ENCODE measurements at regions not wholly inside any gene's neighbourhood (a gene's known extent, or its start where the extent isn't known, plus 50 kb on each side); places are given as distances from the start of the nearest gene placed in this dataset.

DNA sequence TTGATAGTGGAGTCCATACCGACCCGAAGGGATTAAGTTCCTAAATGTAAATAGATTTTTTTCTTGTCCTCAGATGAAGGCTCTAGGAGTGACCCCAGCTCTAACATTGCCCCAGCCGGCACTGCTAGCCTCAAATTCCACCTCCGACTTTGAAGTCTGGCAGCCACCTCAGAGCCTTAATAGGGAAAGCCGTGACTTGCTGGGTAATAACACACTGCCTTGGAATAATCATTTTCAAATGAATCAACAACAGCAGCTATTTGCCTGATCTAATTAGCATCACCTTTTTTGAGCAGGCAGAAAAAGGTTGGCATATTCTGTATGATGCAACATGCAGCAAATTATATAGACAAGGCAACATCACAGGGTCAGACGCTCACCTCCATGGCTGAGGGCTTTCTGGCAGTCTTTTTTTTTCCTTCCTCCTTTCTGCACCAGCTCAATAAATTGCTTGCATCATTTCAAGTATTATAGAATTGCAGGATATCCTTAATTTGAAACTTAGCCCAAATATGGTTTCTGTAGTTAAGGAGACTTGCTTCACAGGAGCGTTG, 276.5 kb upstream of the ATP5MC3 start:
- TF ChIP-seq JUN (IDR thresholded peaks at IDR 0.05; ENCODE audit: borderline replicate concordance, insufficient read depth, insufficient read length, low read depth) (no peak), MYC (IDR thresholded peaks at IDR 0.05; ENCODE audit: low read depth, low read length) (no peak)
- BruUV-seq (replicated peaks) = no TSS peak
- intact Hi-C loops (cut with micrococcal nuclease) = no loop called here

DNA sequence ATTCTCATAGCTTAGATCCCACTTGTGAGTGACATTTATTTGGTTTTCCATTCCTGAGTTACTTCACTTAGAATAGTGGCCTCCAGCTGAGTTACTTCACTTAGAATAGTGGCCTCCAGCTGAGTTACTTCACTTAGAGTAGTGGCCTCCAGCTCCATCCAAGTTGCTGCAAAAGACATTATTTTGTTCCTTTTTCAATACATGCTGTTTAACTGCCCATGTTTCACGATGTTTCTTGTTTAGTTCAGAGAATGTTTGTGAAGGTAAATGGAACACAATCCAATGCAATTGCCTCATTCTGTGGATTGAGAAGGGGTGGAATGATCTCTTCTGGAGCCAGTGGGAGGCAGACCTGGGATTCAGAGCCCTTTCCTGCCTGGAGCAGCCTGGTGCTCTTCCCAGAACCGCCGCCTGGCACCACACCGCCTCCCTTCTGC, 273.5 kb upstream of the ATP5MC3 start:
- Histone ChIP-seq H3K4me2 (ENCODE audit: insufficient read depth, low read length) (no peak overlapping the region), H3K9ac (replicated peaks; ENCODE audit: extremely low read depth, insufficient read depth, low read length) (no peak overlapping the region), H3K4me3 (replicated peaks in 1 of 3; ENCODE audit: insufficient read depth in 1 of 3, low read depth in 1 of 3, low read length in 3 of 3) (no peak overlapping the region), H3K27me3 (ENCODE audit: control insufficient read depth in 2 of 2, insufficient read depth in 2 of 2, low read length in 2 of 2) (no peaks in the 10 kb centered on the region), H3K9me1 (replicated peaks; ENCODE audit: control insufficient read depth, extremely low read depth, insufficient read depth, low read length) (no peaks in the 10 kb centered on the region), H3K36me3 (ENCODE audit: control insufficient read depth in 2 of 2, extremely low read depth in 1 of 2, insufficient read depth in 2 of 2, low read length in 2 of 2) (no peaks in the 10 kb centered on the region), H3K79me2 (ENCODE audit: control insufficient read depth, insufficient read depth, low read length) (no peaks in the 10 kb centered on the region), H3K9me3 (replicated peaks; ENCODE audit: control insufficient read depth, insufficient read depth, low read length) (no peaks in the 10 kb centered on the region), H3K4me1 (ENCODE audit: control insufficient read depth, extremely low read depth, insufficient read depth, low read length) (no peaks in the 10 kb centered on the region), H4K20me1 (replicated peaks; ENCODE audit: control insufficient read depth, extremely low read depth, insufficient read depth, low read length) (no peaks in the 10 kb centered on the region), H2AFZ (ENCODE audit: low read depth, low read length) (no peak overlapping the region), H3K27ac (ENCODE audit: insufficient read depth, low read depth, low read length) (no peak overlapping the region)
- FAIRE-seq = no peak
- ChIA-PET CTCF (no interaction called here), POLR2A (no interaction called here)
- no TSS peak for BruUV-seq (replicated peaks)
- dilution Hi-C loops (cut with MboI; ENCODE audit: extremely low pct_ligation_motif_present, low sequenced_read_pairs) = no loop called here
- DNase-seq (ENCODE audit: low read depth, low spot score) = no peak
- TF ChIP-seq EZH2 (IDR thresholded peaks at IDR 0.05; ENCODE audit: borderline replicate concordance, low read depth, low read length, severe bottlenecking) (no peak), GATA2 (IDR thresholded peaks at IDR 0.05; ENCODE audit: insufficient read depth, insufficient read length, low read depth, low read length) (no peak), POLR2AphosphoS5 (IDR thresholded peaks at IDR 0.05; ENCODE audit: insufficient read depth, low read depth, low read length) (no peak), JUN (IDR thresholded peaks at IDR 0.05; ENCODE audit: borderline replicate concordance, insufficient read depth, insufficient read length, low read depth) (no peak), FOS (IDR thresholded peaks at IDR 0.05; ENCODE audit: borderline replicate concordance, insufficient read depth, low read length) (no peak), POLR2A (IDR thresholded peaks at IDR 0.05; ENCODE audit: low read depth, low read length) (no peak), MYC (IDR thresholded peaks at IDR 0.05; ENCODE audit: low read depth, low read length) (no peak)
- TF ChIP-seq, protein P1, sequence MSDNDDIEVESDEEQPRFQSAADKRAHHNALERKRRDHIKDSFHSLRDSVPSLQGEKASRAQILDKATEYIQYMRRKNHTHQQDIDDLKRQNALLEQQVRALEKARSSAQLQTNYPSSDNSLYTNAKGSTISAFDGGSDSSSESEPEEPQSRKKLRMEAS (IDR thresholded peaks at IDR 0.05; ENCODE audit: insufficient read depth, insufficient read length) = no peak
- TF ChIP-seq, protein P2, sequence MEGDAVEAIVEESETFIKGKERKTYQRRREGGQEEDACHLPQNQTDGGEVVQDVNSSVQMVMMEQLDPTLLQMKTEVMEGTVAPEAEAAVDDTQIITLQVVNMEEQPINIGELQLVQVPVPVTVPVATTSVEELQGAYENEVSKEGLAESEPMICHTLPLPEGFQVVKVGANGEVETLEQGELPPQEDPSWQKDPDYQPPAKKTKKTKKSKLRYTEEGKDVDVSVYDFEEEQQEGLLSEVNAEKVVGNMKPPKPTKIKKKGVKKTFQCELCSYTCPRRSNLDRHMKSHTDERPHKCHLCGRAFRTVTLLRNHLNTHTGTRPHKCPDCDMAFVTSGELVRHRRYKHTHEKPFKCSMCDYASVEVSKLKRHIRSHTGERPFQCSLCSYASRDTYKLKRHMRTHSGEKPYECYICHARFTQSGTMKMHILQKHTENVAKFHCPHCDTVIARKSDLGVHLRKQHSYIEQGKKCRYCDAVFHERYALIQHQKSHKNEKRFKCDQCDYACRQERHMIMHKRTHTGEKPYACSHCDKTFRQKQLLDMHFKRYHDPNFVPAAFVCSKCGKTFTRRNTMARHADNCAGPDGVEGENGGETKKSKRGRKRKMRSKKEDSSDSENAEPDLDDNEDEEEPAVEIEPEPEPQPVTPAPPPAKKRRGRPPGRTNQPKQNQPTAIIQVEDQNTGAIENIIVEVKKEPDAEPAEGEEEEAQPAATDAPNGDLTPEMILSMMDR (IDR thresholded peaks at IDR 0.05; ENCODE audit: extremely low read depth in 1 of 2, insufficient read depth in 1 of 2, low read depth in 1 of 2, low read length in 2 of 2) = no peak
- intact Hi-C loops (cut with micrococcal nuclease) = no loop called here

More for the DNA sequence above, 276.5 kb upstream of the ATP5MC3 start:
- Histone ChIP-seq H3K9ac (replicated peaks; ENCODE audit: extremely low read depth, insufficient read depth, low read length) (no peak overlapping the region), H3K4me3 (replicated peaks in 1 of 3; ENCODE audit: insufficient read depth in 1 of 3, low read depth in 1 of 3, low read length in 3 of 3) (no peak overlapping the region), H3K9me3 (replicated peaks; ENCODE audit: control insufficient read depth, insufficient read depth, low read length) (no peaks in the 10 kb centered on the region), H2AFZ (ENCODE audit: low read depth, low read length) (no peak overlapping the region), H3K9me1 (replicated peaks; ENCODE audit: control insufficient read depth, extremely low read depth, insufficient read depth, low read length) (no peaks in the 10 kb centered on the region), H3K79me2 (ENCODE audit: control insufficient read depth, insufficient read depth, low read length) (no peaks in the 10 kb centered on the region), H3K4me1 (ENCODE audit: control insufficient read depth, extremely low read depth, insufficient read depth, low read length) (no peaks in the 10 kb centered on the region), H3K4me2 (ENCODE audit: insufficient read depth, low read length) (no peak overlapping the region), H3K36me3 (ENCODE audit: control insufficient read depth in 2 of 2, extremely low read depth in 1 of 2, insufficient read depth in 2 of 2, low read length in 2 of 2) (no peaks in the 10 kb centered on the region), H3K27ac (ENCODE audit: insufficient read depth, low read depth, low read length) (no peak overlapping the region), H4K20me1 (replicated peaks; ENCODE audit: control insufficient read depth, extremely low read depth, insufficient read depth, low read length) (no peaks in the 10 kb centered on the region), H3K27me3 (ENCODE audit: control insufficient read depth in 2 of 2, insufficient read depth in 2 of 2, low read length in 2 of 2) (no peaks in the 10 kb centered on the region)
- CTCF ChIA-PET = no interaction called here
- FAIRE-seq (no peak), DNase-seq (ENCODE audit: low read depth, low spot score) (no peak)
- POLR2A ChIA-PET = no interaction called here
- dilution Hi-C loops (cut with MboI; ENCODE audit: extremely low pct_ligation_motif_present, low sequenced_read_pairs) = no loop called here

Data from endothelial cell of umbilical vein (primary cell).